ENCODE measurements at regions not wholly inside any gene's neighbourhood (a gene's known extent, or its start where the extent isn't known, plus 50 kb on each side); places are given as distances from the start of the nearest gene placed in this dataset.

- H3K9me3 ChIP-seq: no peaks in the 10 kb centered on the region
- no peak overlapping the region for H3K27ac ChIP-seq
- intact Hi-C loops (cut with DNase I): no loop called here
- no peaks in the 10 kb centered on the region for H3K36me3 ChIP-seq
- H3K27me3 ChIP-seq: no peaks in the 10 kb centered on the region
- TF ChIP-seq CTCF (IDR thresholded peaks at IDR 0.05) (peak in 2 of 4 experiments; percentile 14 to 28), EP300 (IDR thresholded peaks at IDR 0.05) (no peak)
- no peaks in the 10 kb centered on the region for H3K4me1 ChIP-seq
- WGBS, 2 donors: 25 to 38% methylated on average over 8 of the region's 8 CpGs
- H3K4me3 ChIP-seq: no peak overlapping the region
- no peak for DNase-seq
Measured at GRCh38 chr2:102975996-102976975, 214.5 kb downstream of the TMEM182 start.

GRCh38 chr2:102977426-102978090 lies 215.7 kb downstream of the TMEM182 start:
- Histone ChIP-seq H3K4me1 (no peaks in the 10 kb centered on the region), H3K9me3 (no peaks in the 10 kb centered on the region), H3K27me3 (no peaks in the 10 kb centered on the region), H3K4me3 (no peak overlapping the region), H3K36me3 (no peaks in the 10 kb centered on the region), H3K27ac (no peak overlapping the region)
- TF ChIP-seq POLR2AphosphoS5 (IDR thresholded peaks at IDR 0.05): no peak
- no peak for TF ChIP-seq CTCF (IDR thresholded peaks at IDR 0.05)
- no peak for TF ChIP-seq EP300 (IDR thresholded peaks at IDR 0.05)
- no peak for TF ChIP-seq POLR2A (IDR thresholded peaks at IDR 0.05)
- intact Hi-C loops (cut with DNase I): no loop called here
- WGBS, 2 donors: 74 to 78% methylated on average over 2 of the region's 2 CpGs
- no peak for DNase-seq

GRCh38 chr2:102978091-102978490 lies 216.3 kb downstream of the TMEM182 start:
- no peak for DNase-seq
- no peak overlapping the region for H3K4me3 ChIP-seq
- TF ChIP-seq EP300 (IDR thresholded peaks at IDR 0.05) (no peak), POLR2AphosphoS5 (IDR thresholded peaks at IDR 0.05) (no peak), POLR2A (IDR thresholded peaks at IDR 0.05) (no peak), CTCF (IDR thresholded peaks at IDR 0.05) (no peak)

GRCh38 chr2:102979429-102979828 lies 217.6 kb downstream of the TMEM182 start:
- H3K9me3 ChIP-seq: no peaks in the 10 kb centered on the region
- WGBS, 2 donors: 14 to 63% methylated on average over 4 of the region's 4 CpGs
- TF ChIP-seq POLR2A (IDR thresholded peaks at IDR 0.05) (no peak), POLR2AphosphoS5 (IDR thresholded peaks at IDR 0.05) (no peak)
- no peaks in the 10 kb centered on the region for H3K36me3 ChIP-seq
- H3K4me1 ChIP-seq: no peaks in the 10 kb centered on the region
- H3K27ac ChIP-seq: no peak overlapping the region
- no peak overlapping the region for H3K4me3 ChIP-seq
- intact Hi-C loops (cut with DNase I): no loop called here
- no peaks in the 10 kb centered on the region for H3K27me3 ChIP-seq
- DNase-seq: no peak

More at GRCh38 chr2:102978091-102978490, 216.3 kb downstream of the TMEM182 start:
- no peaks in the 10 kb centered on the region for H3K27me3 ChIP-seq
- no peaks in the 10 kb centered on the region for H3K4me1 ChIP-seq
- H3K36me3 ChIP-seq: no peaks in the 10 kb centered on the region
- intact Hi-C loops (cut with DNase I): no loop called here
- H3K9me3 ChIP-seq: no peaks in the 10 kb centered on the region
- WGBS, 2 donors: 92 to 94% methylated on average over 3 of the region's 3 CpGs
- H3K27ac ChIP-seq: no peak overlapping the region

- TF ChIP-seq EP300 (IDR thresholded peaks at IDR 0.05): no peak
- TF ChIP-seq POLR2A (IDR thresholded peaks at IDR 0.05): no peak
- no peak for TF ChIP-seq CTCF (IDR thresholded peaks at IDR 0.05)
- TF ChIP-seq POLR2AphosphoS5 (IDR thresholded peaks at IDR 0.05): no peak
- no peak overlapping the region for H3K27ac ChIP-seq
- DNase-seq: no peak
- intact Hi-C loops (cut with DNase I): no loop called here
- H3K36me3 ChIP-seq: no peaks in the 10 kb centered on the region
- no peaks in the 10 kb centered on the region for H3K27me3 ChIP-seq
- WGBS, 2 donors: 95 to 96% methylated on average over 3 of the region's 3 CpGs
- H3K9me3 ChIP-seq: no peaks in the 10 kb centered on the region
- no peak overlapping the region for H3K4me3 ChIP-seq
- H3K4me1 ChIP-seq: peaks cover 0 to 4% (median 0%) of the 10 kb centered on the region in 4 donors
Measured at GRCh38 chr2:102983786-102984185, 222.0 kb downstream of the TMEM182 start.

Measured in sigmoid colon (tissue), 6 donors.